HEK293 (cell line): ENCODE measurements at regions not wholly inside any gene's neighbourhood (a gene's known extent, or its start where the extent isn't known, plus 50 kb on each side); places are given as distances from the start of the nearest gene placed in this dataset.

ENCODE experiments used
- MYNN ChIP-seq: fragments of 450-650 bp; formaldehyde crosslinking; IDR thresholded peaks from 2 replicates; pipeline ENCODE4 v1.5.1; 2016; ENCODE audit warnings: missing biosample characterization, missing genetic modification characterization, borderline replicate concordance
- OVOL3 ChIP-seq: fragments of 450-650 bp; formaldehyde crosslinking; IDR thresholded peaks from 2 replicates; pipeline ENCODE4 v1.5.1; 2016; ENCODE audit warnings: missing biosample characterization, missing genetic modification characterization
- ZNF114 ChIP-seq: fragments of 450-650 bp; formaldehyde crosslinking; IDR thresholded peaks from 2 replicates; pipeline ENCODE4 v1.5.0; 2017; ENCODE audit warnings: missing biosample characterization, missing genetic modification characterization
- ZNF292 ChIP-seq: fragments of 450-650 bp; formaldehyde crosslinking; IDR thresholded peaks from 2 replicates; pipeline ENCODE4 v1.5.1; 2016; ENCODE audit warnings: low read depth, missing biosample characterization, missing genetic modification characterization, borderline replicate concordance
- TF ChIP-seq, protein P1 (sequence below): sonication (generic); formaldehyde crosslinking; IDR thresholded peaks from 2 replicates; pipeline ENCODE4 v1.8.1; 2022; ENCODE audit warnings: mild to moderate bottlenecking, moderate library complexity, missing genetic modification reagents
- TF ChIP-seq, protein P2 (sequence below): fragments of 450-650 bp; formaldehyde crosslinking; IDR thresholded peaks from 2 replicates; pipeline ENCODE4 v1.5.1; 2016; ENCODE audit warnings: missing biosample characterization, missing genetic modification characterization
- TF ChIP-seq, protein P3 (sequence below): fragments of 450-650 bp; formaldehyde crosslinking; IDR thresholded peaks from 2 replicates; pipeline ENCODE4 v1.5.1; 2016; ENCODE audit warnings: missing biosample characterization, missing genetic modification characterization
- TF ChIP-seq, protein P4 (sequence below): fragments of 450-650 bp; formaldehyde crosslinking; IDR thresholded peaks from 2 replicates; pipeline ENCODE4 v1.5.1; 2016; ENCODE audit warnings: missing biosample characterization, missing genetic modification characterization, borderline replicate concordance

DNA sequence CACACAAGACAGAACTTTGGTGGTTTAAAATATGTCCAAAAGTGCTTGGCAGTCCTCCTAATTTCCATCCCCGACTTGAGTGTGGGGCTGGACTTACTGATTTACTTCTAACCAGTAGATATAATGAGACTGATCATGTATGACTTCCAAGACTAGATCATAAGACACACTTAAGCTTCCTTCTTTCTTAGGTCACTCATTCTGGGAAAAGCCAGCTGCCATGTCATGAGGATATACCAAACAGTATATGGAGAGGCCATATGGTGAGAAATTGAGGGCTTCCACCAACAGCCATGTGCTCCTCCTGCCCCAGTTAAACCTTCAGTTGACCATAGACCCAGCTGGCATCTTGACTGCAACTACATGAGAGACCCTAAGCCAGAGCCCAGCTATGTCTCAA lies 282.8 kb upstream of the PROK2 start:
- TF ChIP-seq MYNN (no peak), ZNF114 (tag by site-specific recombination) (no peak), ZNF292 (tag by site-specific recombination) (no peak), OVOL3 (tag by site-specific recombination) (no peak)
- TF ChIP-seq, protein P1, sequence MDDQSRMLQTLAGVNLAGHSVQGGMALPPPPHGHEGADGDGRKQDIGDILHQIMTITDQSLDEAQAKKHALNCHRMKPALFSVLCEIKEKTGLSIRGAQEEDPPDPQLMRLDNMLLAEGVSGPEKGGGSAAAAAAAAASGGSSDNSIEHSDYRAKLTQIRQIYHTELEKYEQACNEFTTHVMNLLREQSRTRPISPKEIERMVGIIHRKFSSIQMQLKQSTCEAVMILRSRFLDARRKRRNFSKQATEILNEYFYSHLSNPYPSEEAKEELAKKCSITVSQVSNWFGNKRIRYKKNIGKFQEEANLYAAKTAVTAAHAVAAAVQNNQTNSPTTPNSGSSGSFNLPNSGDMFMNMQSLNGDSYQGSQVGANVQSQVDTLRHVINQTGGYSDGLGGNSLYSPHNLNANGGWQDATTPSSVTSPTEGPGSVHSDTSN (CRISPR knock-in tag): no peak
- TF ChIP-seq, protein P2, sequence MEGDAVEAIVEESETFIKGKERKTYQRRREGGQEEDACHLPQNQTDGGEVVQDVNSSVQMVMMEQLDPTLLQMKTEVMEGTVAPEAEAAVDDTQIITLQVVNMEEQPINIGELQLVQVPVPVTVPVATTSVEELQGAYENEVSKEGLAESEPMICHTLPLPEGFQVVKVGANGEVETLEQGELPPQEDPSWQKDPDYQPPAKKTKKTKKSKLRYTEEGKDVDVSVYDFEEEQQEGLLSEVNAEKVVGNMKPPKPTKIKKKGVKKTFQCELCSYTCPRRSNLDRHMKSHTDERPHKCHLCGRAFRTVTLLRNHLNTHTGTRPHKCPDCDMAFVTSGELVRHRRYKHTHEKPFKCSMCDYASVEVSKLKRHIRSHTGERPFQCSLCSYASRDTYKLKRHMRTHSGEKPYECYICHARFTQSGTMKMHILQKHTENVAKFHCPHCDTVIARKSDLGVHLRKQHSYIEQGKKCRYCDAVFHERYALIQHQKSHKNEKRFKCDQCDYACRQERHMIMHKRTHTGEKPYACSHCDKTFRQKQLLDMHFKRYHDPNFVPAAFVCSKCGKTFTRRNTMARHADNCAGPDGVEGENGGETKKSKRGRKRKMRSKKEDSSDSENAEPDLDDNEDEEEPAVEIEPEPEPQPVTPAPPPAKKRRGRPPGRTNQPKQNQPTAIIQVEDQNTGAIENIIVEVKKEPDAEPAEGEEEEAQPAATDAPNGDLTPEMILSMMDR (tag by site-specific recombination): no peak
- TF ChIP-seq, protein P3, sequence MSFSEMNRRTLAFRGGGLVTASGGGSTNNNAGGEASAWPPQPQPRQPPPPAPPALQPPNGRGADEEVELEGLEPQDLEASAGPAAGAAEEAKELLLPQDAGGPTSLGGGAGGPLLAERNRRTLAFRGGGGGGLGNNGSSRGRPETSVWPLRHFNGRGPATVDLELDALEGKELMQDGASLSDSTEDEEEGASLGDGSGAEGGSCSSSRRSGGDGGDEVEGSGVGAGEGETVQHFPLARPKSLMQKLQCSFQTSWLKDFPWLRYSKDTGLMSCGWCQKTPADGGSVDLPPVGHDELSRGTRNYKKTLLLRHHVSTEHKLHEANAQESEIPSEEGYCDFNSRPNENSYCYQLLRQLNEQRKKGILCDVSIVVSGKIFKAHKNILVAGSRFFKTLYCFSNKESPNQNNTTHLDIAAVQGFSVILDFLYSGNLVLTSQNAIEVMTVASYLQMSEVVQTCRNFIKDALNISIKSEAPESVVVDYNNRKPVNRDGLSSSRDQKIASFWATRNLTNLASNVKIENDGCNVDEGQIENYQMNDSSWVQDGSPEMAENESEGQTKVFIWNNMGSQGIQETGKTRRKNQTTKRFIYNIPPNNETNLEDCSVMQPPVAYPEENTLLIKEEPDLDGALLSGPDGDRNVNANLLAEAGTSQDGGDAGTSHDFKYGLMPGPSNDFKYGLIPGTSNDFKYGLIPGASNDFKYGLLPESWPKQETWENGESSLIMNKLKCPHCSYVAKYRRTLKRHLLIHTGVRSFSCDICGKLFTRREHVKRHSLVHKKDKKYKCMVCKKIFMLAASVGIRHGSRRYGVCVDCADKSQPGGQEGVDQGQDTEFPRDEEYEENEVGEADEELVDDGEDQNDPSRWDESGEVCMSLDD (tag by site-specific recombination): no peak
- TF ChIP-seq, protein P4, sequence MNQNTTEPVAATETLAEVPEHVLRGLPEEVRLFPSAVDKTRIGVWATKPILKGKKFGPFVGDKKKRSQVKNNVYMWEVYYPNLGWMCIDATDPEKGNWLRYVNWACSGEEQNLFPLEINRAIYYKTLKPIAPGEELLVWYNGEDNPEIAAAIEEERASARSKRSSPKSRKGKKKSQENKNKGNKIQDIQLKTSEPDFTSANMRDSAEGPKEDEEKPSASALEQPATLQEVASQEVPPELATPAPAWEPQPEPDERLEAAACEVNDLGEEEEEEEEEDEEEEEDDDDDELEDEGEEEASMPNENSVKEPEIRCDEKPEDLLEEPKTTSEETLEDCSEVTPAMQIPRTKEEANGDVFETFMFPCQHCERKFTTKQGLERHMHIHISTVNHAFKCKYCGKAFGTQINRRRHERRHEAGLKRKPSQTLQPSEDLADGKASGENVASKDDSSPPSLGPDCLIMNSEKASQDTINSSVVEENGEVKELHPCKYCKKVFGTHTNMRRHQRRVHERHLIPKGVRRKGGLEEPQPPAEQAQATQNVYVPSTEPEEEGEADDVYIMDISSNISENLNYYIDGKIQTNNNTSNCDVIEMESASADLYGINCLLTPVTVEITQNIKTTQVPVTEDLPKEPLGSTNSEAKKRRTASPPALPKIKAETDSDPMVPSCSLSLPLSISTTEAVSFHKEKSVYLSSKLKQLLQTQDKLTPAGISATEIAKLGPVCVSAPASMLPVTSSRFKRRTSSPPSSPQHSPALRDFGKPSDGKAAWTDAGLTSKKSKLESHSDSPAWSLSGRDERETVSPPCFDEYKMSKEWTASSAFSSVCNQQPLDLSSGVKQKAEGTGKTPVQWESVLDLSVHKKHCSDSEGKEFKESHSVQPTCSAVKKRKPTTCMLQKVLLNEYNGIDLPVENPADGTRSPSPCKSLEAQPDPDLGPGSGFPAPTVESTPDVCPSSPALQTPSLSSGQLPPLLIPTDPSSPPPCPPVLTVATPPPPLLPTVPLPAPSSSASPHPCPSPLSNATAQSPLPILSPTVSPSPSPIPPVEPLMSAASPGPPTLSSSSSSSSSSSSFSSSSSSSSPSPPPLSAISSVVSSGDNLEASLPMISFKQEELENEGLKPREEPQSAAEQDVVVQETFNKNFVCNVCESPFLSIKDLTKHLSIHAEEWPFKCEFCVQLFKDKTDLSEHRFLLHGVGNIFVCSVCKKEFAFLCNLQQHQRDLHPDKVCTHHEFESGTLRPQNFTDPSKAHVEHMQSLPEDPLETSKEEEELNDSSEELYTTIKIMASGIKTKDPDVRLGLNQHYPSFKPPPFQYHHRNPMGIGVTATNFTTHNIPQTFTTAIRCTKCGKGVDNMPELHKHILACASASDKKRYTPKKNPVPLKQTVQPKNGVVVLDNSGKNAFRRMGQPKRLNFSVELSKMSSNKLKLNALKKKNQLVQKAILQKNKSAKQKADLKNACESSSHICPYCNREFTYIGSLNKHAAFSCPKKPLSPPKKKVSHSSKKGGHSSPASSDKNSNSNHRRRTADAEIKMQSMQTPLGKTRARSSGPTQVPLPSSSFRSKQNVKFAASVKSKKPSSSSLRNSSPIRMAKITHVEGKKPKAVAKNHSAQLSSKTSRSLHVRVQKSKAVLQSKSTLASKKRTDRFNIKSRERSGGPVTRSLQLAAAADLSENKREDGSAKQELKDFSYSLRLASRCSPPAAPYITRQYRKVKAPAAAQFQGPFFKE (tag by site-specific recombination): no peak
